ENCODE measurements at regions not wholly inside any gene's neighbourhood (a gene's known extent, or its start where the extent isn't known, plus 50 kb on each side); places are given as distances from the start of the nearest gene placed in this dataset.

DNA sequence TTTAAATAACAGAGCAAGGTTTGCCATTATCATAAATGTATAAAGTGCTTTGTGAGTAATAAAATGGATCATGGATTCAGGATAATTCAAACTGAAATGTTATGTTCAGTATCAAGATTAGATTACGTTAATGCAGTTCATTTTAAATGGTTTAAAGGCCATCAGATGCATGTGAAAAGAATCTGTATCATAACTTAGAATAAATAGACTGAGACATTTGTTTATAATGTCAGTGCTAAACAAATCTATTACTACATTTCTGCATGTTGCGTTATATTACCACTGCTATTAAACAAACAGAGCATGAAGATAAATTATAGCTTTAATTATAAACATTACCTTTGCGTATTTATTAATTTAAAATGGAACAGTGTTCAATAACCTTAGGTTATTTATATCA is 160.2 kb downstream of the TOX3 start:
- no peak for TF ChIP-seq CTCF (IDR thresholded peaks at IDR 0.05; ENCODE audit: extremely low read depth, low read depth, low read length)
- H4K20me1 ChIP-seq (ENCODE audit: insufficient read depth, low read length) = no peaks in the 10 kb centered on the region
- H3K4me2 ChIP-seq (ENCODE audit: insufficient read depth, low read length) = no peak overlapping the region
- no peaks in the 10 kb centered on the region for H3K36me3 ChIP-seq (ENCODE audit: insufficient read depth, low read length)
- no peak overlapping the region for H3K4me3 ChIP-seq (ENCODE audit: insufficient read depth, low read length)
- no peak overlapping the region for H2AFZ ChIP-seq (ENCODE audit: low read length)
- no peak for DNase-seq (ENCODE audit: insufficient read length, low spot score, missing footprints)
- no peak overlapping the region for H3K27ac ChIP-seq (ENCODE audit: low read depth, low read length)
- no peaks in the 10 kb centered on the region for H3K79me2 ChIP-seq (ENCODE audit: insufficient read depth, low read length)
- H3K9me3 ChIP-seq (ENCODE audit: low read depth, low read length) = no peaks in the 10 kb centered on the region
- no peaks in the 10 kb centered on the region for H3K4me1 ChIP-seq (ENCODE audit: insufficient read depth, low read length)
- H3K27me3 ChIP-seq (ENCODE audit: insufficient read depth, low read length) = no peaks in the 10 kb centered on the region

- H3K27me3 ChIP-seq (ENCODE audit: insufficient read depth, low read length) = no peaks in the 10 kb centered on the region
- no peaks in the 10 kb centered on the region for H4K20me1 ChIP-seq (ENCODE audit: insufficient read depth, low read length)
- H3K4me3 ChIP-seq (ENCODE audit: insufficient read depth, low read length) = no peak overlapping the region
- H3K4me1 ChIP-seq (ENCODE audit: insufficient read depth, low read length) = no peaks in the 10 kb centered on the region
- no peaks in the 10 kb centered on the region for H3K79me2 ChIP-seq (ENCODE audit: insufficient read depth, low read length)
- H2AFZ ChIP-seq (ENCODE audit: low read length) = no peak overlapping the region
- H3K36me3 ChIP-seq (ENCODE audit: insufficient read depth, low read length) = no peaks in the 10 kb centered on the region
- H3K9me3 ChIP-seq (ENCODE audit: low read depth, low read length) = no peaks in the 10 kb centered on the region
- no peak for TF ChIP-seq CTCF (IDR thresholded peaks at IDR 0.05; ENCODE audit: extremely low read depth, low read depth, low read length)
- H3K27ac ChIP-seq (ENCODE audit: low read depth, low read length) = no peak overlapping the region
- H3K4me2 ChIP-seq (ENCODE audit: insufficient read depth, low read length) = no peak overlapping the region
- no peak for DNase-seq (ENCODE audit: insufficient read length, low spot score, missing footprints)
Measured at GRCh38 chr16:52384378-52384777, 162.6 kb downstream of the TOX3 start.

DNA sequence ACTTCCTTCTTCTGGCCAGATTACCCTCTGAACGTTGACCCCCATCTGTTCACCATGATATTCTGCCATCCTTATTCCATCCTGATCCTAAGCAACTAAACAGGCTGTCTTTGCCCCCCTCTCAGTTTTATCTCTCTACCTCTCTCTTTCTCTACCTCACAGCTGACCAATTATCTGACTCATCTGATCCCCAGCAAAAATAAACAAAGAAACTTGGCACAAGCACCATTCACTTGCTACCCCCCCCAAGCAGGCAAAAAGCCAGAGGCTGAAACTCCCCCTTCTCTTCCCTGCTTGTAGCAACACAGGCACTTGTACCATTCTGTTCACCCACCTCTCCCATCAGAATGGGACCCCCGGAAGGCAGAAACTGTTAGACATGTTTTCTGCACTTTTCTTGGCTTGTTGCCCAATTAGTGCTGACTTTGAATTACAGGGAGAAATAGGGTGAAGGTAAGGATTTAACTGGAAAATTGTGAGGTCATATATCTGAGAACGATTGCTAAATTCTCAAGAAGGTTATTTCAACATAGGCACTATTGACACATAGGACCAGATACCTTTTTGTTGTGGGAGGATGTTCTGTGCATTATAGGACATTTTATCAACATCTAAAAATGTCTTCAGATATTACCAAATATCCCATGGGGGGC is 163.2 kb downstream of the TOX3 start:
- Histone ChIP-seq H2AFZ (ENCODE audit: low read length) (no peak overlapping the region), H3K4me2 (ENCODE audit: insufficient read depth, low read length) (no peak overlapping the region), H3K36me3 (ENCODE audit: insufficient read depth, low read length) (no peaks in the 10 kb centered on the region), H3K4me1 (ENCODE audit: insufficient read depth, low read length) (no peaks in the 10 kb centered on the region), H3K27ac (ENCODE audit: low read depth, low read length) (no peak overlapping the region), H3K9me3 (ENCODE audit: low read depth, low read length) (no peaks in the 10 kb centered on the region), H3K27me3 (ENCODE audit: insufficient read depth, low read length) (no peaks in the 10 kb centered on the region), H3K4me3 (ENCODE audit: insufficient read depth, low read length) (no peak overlapping the region), H4K20me1 (ENCODE audit: insufficient read depth, low read length) (no peaks in the 10 kb centered on the region), H3K79me2 (ENCODE audit: insufficient read depth, low read length) (no peaks in the 10 kb centered on the region)
- TF ChIP-seq CTCF (IDR thresholded peaks at IDR 0.05; ENCODE audit: extremely low read depth, low read depth, low read length) = no peak
- DNase-seq (ENCODE audit: insufficient read length, low spot score, missing footprints) = no peak

DNA sequence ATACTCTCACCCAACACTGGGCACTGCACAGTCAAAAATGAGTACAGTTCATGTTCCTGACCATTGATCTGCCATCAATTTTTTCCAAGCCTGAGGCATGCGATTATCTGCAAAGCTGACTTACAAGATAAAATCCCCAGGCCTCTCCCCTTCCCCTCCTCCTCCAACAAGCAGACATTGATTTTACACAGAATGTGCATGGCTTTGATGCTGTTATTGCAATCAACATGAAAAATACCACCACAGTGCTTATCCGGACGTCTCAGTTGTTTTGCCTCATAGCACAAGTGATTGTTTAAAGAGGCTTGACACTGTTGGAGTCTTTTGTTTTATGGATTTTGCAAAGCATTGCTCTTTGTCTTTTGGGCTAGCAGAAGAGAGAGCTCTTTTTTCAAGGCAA is 163.8 kb downstream of the TOX3 start:
- H3K9me3 ChIP-seq (ENCODE audit: low read depth, low read length) = no peaks in the 10 kb centered on the region
- no peaks in the 10 kb centered on the region for H3K79me2 ChIP-seq (ENCODE audit: insufficient read depth, low read length)
- no peak overlapping the region for H3K27ac ChIP-seq (ENCODE audit: low read depth, low read length)
- H3K27me3 ChIP-seq (ENCODE audit: insufficient read depth, low read length) = no peaks in the 10 kb centered on the region
- no peaks in the 10 kb centered on the region for H3K4me1 ChIP-seq (ENCODE audit: insufficient read depth, low read length)
- no peaks in the 10 kb centered on the region for H3K36me3 ChIP-seq (ENCODE audit: insufficient read depth, low read length)
- DNase-seq (ENCODE audit: insufficient read length, low spot score, missing footprints) = no peak
- TF ChIP-seq CTCF (IDR thresholded peaks at IDR 0.05; ENCODE audit: extremely low read depth, low read depth, low read length) = no peak
- H3K4me3 ChIP-seq (ENCODE audit: insufficient read depth, low read length) = no peak overlapping the region
- H2AFZ ChIP-seq (ENCODE audit: low read length) = no peak overlapping the region
- no peaks in the 10 kb centered on the region for H4K20me1 ChIP-seq (ENCODE audit: insufficient read depth, low read length)
- H3K4me2 ChIP-seq (ENCODE audit: insufficient read depth, low read length) = no peak overlapping the region
